ENCODE measurements at regions not wholly inside any gene's neighbourhood (a gene's known extent, or its start where the extent isn't known, plus 50 kb on each side); places are given as distances from the start of the nearest gene placed in this dataset.
"Not testable (repeated sequence)": the region's sequence is repeated elsewhere in the genome, so short reads cannot be mapped to it uniquely, and the experiment has no call there.

GRCh38 chr11:122201106-122201505 is 85.1 kb upstream of the BLID start:
- DNase-seq (ENCODE audit: low spot score), result no peak

GRCh38 chr11:122199661-122200060 is 83.6 kb upstream of the BLID start:
- no peak for DNase-seq (ENCODE audit: low spot score)

- no peak for DNase-seq (ENCODE audit: low spot score)
Measured at GRCh38 chr11:122198291-122198983, 82.4 kb upstream of the BLID start.

- DNase-seq (ENCODE audit: low spot score), result no peak
Measured at GRCh38 chr11:122197066-122197987, 81.3 kb upstream of the BLID start.

- no peak for DNase-seq (ENCODE audit: low spot score)
Measured at GRCh38 chr11:122195790-122196189, 79.8 kb upstream of the BLID start.

- DNase-seq (ENCODE audit: low spot score), result not testable (repeated sequence)
Measured at GRCh38 chr11:122193881-122194480, 78.0 kb upstream of the BLID start.

GRCh38 chr11:122193457-122193856 is 77.4 kb upstream of the BLID start:
- DNase-seq (ENCODE audit: low spot score), result no peak

GRCh38 chr11:122192634-122193255 is 76.7 kb upstream of the BLID start:
- no peak for DNase-seq (ENCODE audit: low spot score)

- DNase-seq (ENCODE audit: low spot score), result no peak
Measured at GRCh38 chr11:122190768-122191167, 74.8 kb upstream of the BLID start.

- no peak for DNase-seq (ENCODE audit: low spot score)
Measured at GRCh38 chr11:122189229-122189628, 73.2 kb upstream of the BLID start.

GRCh38 chr11:122187373-122188165 is 71.6 kb upstream of the BLID start:
- no peak for DNase-seq (ENCODE audit: low spot score)

GRCh38 chr11:122186439-122187080 is 70.5 kb upstream of the BLID start:
- DNase-seq (ENCODE audit: low spot score), result no peak

- no peak for DNase-seq (ENCODE audit: low spot score)
Measured at GRCh38 chr11:122183933-122184332, 67.9 kb upstream of the BLID start.

GRCh38 chr11:122181893-122182292 is 65.9 kb upstream of the BLID start:
- no peak for DNase-seq (ENCODE audit: low spot score)

GRCh38 chr11:122181372-122181771 is 65.4 kb upstream of the BLID start:
- DNase-seq (ENCODE audit: low spot score), result no peak

- DNase-seq (ENCODE audit: low spot score), result no peak
Measured at GRCh38 chr11:122179961-122180834, 64.2 kb upstream of the BLID start.

GRCh38 chr11:122178795-122179194 is 62.8 kb upstream of the BLID start:
- DNase-seq (ENCODE audit: low spot score), result no peak

- DNase-seq (ENCODE audit: low spot score), result no peak
Measured at GRCh38 chr11:122177238-122177637, 61.2 kb upstream of the BLID start.

- DNase-seq (ENCODE audit: low spot score), result no peak
Measured at GRCh38 chr11:122176651-122177050, 60.6 kb upstream of the BLID start.

- no peak for DNase-seq (ENCODE audit: low spot score)
Measured at GRCh38 chr11:122175306-122175705, 59.3 kb upstream of the BLID start.
